ENCODE measurements at regions not wholly inside any gene's neighbourhood (a gene's known extent, or its start where the extent isn't known, plus 50 kb on each side); places are given as distances from the start of the nearest gene placed in this dataset.

DNA sequence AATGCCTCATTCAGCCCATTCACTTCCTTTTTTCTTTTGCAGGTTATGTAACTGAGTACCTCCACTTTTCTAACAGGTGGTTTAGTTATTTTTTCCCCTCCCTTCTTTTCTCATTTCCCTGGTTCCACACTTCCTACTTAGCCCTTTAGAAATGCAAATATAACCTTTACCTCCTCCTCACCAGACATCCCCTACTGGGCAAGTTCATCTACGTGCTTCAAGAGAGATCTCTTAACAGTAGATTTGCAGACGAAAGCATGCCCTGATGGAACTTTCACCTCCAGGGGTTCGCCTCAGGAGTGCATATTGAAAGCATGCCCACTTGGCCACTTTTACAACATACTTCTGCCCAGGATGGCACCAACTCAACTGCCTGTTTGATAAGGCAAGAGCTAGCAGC, 314.1 kb upstream of the LRRC3B start:
- TF ChIP-seq CTCF (IDR thresholded peaks at IDR 0.05; ENCODE audit: low read depth, low read length) (no peak), EZH2phosphoT487 (IDR thresholded peaks at IDR 0.05; ENCODE audit: low read depth) (no peak)

All from OCI-LY3 (cell line).